ENCODE measurements at regions not wholly inside any gene's neighbourhood (a gene's known extent, or its start where the extent isn't known, plus 50 kb on each side); places are given as distances from the start of the nearest gene placed in this dataset.

DNA sequence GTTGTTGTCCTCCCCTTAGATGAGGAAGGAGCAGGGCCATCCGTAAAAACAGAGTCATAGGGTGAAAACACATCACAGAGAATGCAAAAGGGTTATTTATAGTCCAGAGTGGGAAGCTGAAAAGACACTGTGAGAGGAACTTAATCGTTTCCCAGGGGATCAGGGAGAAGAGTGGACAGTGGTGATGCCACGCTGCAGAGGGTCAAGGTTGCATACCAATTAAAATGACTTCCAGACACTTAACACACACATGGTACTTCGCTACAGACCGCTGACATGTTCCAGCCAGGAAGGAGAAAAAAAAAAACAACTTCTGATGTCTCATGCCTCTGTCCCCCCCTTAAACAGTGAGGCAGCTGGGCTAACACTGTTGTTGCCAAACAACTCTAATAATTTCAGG, 713.8 kb upstream of the RBFOX1 start:
- 62 to 67% methylated on average over 5 of the region's 5 CpGs for WGBS, 2 donors
- no peaks in the 10 kb centered on the region for H3K9me3 ChIP-seq (ENCODE audit: control insufficient read depth in 2 of 2, insufficient read depth in 1 of 2, low read depth in 1 of 2, low read length in 1 of 2)
- H3K27me3 ChIP-seq (ENCODE audit: control insufficient read depth in 1 of 2, insufficient read depth in 2 of 2, low read length in 2 of 2): no peaks in the 10 kb centered on the region
- H3K27ac ChIP-seq (ENCODE audit: low read depth in 2 of 2, low read length in 1 of 2): no peak overlapping the region
- no peaks in the 10 kb centered on the region for H3K4me1 ChIP-seq (ENCODE audit: control insufficient read depth in 2 of 2, insufficient read depth in 2 of 2, low read length in 1 of 2)
- H3K36me3 ChIP-seq (ENCODE audit: control insufficient read depth in 2 of 2, insufficient read depth in 2 of 2, low read length in 1 of 2): no peaks in the 10 kb centered on the region
- H3K4me3 ChIP-seq (ENCODE audit: low read depth in 1 of 2, low read length in 2 of 2): no peak overlapping the region

DNA sequence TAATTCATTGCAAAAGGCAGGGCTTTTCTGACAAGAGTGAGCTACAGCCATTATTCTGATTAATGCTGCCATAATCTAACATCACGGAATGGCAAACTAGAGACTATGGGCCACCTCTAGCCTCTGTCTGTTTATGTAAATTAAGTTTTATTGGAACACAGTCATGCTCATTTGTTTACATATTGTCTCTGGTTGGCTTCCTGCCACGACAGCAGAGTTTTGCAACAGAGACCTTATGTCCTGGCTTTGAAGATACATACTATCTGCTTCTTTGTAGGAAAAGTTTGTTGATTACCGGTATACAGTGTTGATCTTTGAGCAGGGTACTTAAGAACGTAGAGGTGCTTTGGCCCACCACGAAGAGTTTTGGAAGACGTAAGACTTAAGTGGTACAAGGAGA, 715.9 kb upstream of the RBFOX1 start:
- H3K36me3 ChIP-seq (ENCODE audit: control insufficient read depth in 2 of 2, insufficient read depth in 2 of 2, low read length in 1 of 2): no peaks in the 10 kb centered on the region

DNA sequence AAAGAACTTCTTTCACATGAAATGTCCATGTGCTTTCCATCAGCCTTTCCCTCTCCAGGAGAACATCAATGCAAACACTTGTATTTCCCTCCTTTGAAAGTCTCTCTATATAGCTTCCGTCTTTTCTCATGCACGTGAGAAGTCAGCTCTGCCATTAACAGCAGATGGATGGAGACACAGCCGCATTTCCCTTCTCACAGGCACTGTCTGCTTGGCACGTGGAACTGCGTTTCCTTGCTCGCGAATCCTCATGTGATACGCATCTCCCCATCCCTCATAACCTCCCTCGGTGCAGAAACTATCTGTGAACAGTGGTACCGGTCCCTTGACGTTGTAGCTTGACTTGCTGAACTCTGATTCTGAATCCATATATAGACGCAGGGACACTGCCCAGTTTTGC, 717.0 kb upstream of the RBFOX1 start:
- Histone ChIP-seq H3K27ac (ENCODE audit: low read depth in 2 of 2, low read length in 1 of 2) (no peak overlapping the region), H3K36me3 (ENCODE audit: control insufficient read depth in 2 of 2, insufficient read depth in 2 of 2, low read length in 1 of 2) (no peaks in the 10 kb centered on the region), H3K4me1 (ENCODE audit: control insufficient read depth in 2 of 2, insufficient read depth in 2 of 2, low read length in 1 of 2) (no peaks in the 10 kb centered on the region), H3K27me3 (ENCODE audit: control insufficient read depth in 1 of 2, insufficient read depth in 2 of 2, low read length in 2 of 2) (no peaks in the 10 kb centered on the region), H3K9me3 (ENCODE audit: control insufficient read depth in 2 of 2, insufficient read depth in 1 of 2, low read depth in 1 of 2, low read length in 1 of 2) (peaks cover 0 to 2% of the 10 kb centered on the region in 2 donors), H3K4me3 (ENCODE audit: low read depth in 1 of 2, low read length in 2 of 2) (no peak overlapping the region)
- 79 to 80% methylated on average over 12 of the region's 12 CpGs for WGBS, 2 donors

More for the DNA sequence above, 715.9 kb upstream of the RBFOX1 start:
- WGBS, 2 donors: 59 to 61% methylated on average over 6 of the region's 6 CpGs
- no peak overlapping the region for H3K27ac ChIP-seq (ENCODE audit: low read depth in 2 of 2, low read length in 1 of 2)
- H3K4me3 ChIP-seq (ENCODE audit: low read depth in 1 of 2, low read length in 2 of 2): no peak overlapping the region
- H3K4me1 ChIP-seq (ENCODE audit: control insufficient read depth in 2 of 2, insufficient read depth in 2 of 2, low read length in 1 of 2): no peaks in the 10 kb centered on the region
- H3K9me3 ChIP-seq (ENCODE audit: control insufficient read depth in 2 of 2, insufficient read depth in 1 of 2, low read depth in 1 of 2, low read length in 1 of 2): peaks cover 0 to 2% of the 10 kb centered on the region in 2 donors
- no peaks in the 10 kb centered on the region for H3K27me3 ChIP-seq (ENCODE audit: control insufficient read depth in 1 of 2, insufficient read depth in 2 of 2, low read length in 2 of 2)

DNA sequence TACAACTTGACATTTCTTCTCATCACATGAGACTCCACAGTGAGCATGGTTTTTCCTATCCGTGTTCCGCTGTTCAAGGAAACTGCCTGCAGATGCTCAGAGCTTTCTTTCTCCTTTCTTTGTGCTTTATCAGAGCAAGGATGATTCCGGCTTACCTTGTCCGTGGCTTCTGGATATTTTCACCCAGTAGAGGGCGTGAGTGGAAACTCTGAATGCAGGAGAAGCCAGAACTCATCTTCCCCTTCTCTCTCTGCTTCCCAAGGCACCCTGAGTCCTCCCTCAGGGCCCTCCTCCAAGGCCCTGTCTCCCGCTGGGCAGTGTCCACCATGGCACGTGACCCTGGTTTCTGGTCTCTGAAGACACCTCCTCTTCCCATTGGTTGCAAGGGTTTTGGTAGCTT, 721.1 kb upstream of the RBFOX1 start:
- no peaks in the 10 kb centered on the region for H3K27me3 ChIP-seq (ENCODE audit: control insufficient read depth in 1 of 2, insufficient read depth in 2 of 2, low read length in 2 of 2)
- 54 to 62% methylated on average over 7 of the region's 7 CpGs for WGBS, 2 donors
- H3K4me1 ChIP-seq (ENCODE audit: control insufficient read depth in 2 of 2, insufficient read depth in 2 of 2, low read length in 1 of 2): no peaks in the 10 kb centered on the region
- no peak overlapping the region for H3K27ac ChIP-seq (ENCODE audit: low read depth in 2 of 2, low read length in 1 of 2)
- H3K36me3 ChIP-seq (ENCODE audit: control insufficient read depth in 2 of 2, insufficient read depth in 2 of 2, low read length in 1 of 2): no peaks in the 10 kb centered on the region
- no peak overlapping the region for H3K4me3 ChIP-seq (ENCODE audit: low read depth in 1 of 2, low read length in 2 of 2)
- H3K9me3 ChIP-seq (ENCODE audit: control insufficient read depth in 2 of 2, insufficient read depth in 1 of 2, low read depth in 1 of 2, low read length in 1 of 2): peaks cover 0 to 2% of the 10 kb centered on the region in 2 donors

DNA sequence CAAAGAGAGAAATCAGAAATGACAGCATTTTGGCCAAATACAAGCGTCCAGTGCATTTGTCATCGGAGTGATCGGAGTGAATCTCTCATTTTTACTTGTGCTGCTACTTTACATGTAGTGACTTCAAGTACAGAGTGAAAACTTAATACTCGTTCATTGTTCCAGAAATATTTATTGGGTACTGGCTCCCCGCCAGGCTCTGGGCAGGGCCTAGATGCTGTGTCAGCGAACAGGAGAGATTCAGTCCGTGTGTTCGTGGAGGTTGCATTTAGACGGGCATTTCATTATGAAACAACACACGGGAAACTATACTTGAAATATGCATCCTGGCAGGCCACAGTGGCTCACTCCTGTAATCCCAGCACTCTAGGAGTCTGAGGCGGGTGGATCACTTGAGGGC, 727.2 kb upstream of the RBFOX1 start:
- H3K27ac ChIP-seq (ENCODE audit: low read depth in 2 of 2, low read length in 1 of 2): no peak overlapping the region
- no peaks in the 10 kb centered on the region for H3K9me3 ChIP-seq (ENCODE audit: control insufficient read depth in 2 of 2, insufficient read depth in 1 of 2, low read depth in 1 of 2, low read length in 1 of 2)
- H3K27me3 ChIP-seq (ENCODE audit: control insufficient read depth in 1 of 2, insufficient read depth in 2 of 2, low read length in 2 of 2): no peaks in the 10 kb centered on the region
- WGBS, 2 donors: 63 to 66% methylated on average over 11 of the region's 11 CpGs
- H3K36me3 ChIP-seq (ENCODE audit: control insufficient read depth in 2 of 2, insufficient read depth in 2 of 2, low read length in 1 of 2): no peaks in the 10 kb centered on the region
- H3K4me3 ChIP-seq (ENCODE audit: low read depth in 1 of 2, low read length in 2 of 2): no peak overlapping the region
- no peaks in the 10 kb centered on the region for H3K4me1 ChIP-seq (ENCODE audit: control insufficient read depth in 2 of 2, insufficient read depth in 2 of 2, low read length in 1 of 2)

DNA sequence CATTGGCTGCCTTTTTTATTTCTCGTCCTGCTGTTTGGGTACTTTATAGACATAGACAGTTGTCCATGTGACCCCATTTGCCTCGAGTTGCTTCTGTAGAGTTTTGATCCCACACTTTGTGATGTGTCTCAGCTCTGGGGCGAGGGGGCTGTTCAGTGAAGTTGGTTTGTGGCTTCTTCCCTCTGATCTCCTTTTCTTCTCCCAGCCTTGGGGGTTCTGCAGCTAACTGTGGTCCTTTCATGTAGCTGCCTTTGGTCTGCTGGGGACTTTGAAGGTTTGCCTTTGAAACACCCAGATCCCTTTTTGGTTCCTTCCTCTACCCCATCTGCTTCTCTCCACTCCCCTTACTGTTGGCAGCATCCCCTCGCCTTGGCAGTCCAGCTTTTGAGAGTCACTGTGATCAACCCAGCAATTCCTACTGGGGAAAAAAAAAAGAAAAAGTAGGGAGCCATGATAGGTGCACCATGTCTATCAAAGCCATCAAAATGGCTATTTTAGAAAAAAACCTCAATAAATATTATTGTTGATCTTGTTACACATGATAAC, 728.8 kb upstream of the RBFOX1 start:
- Histone ChIP-seq H3K27me3 (ENCODE audit: control insufficient read depth in 1 of 2, insufficient read depth in 2 of 2, low read length in 2 of 2) (no peaks in the 10 kb centered on the region), H3K9me3 (ENCODE audit: control insufficient read depth in 2 of 2, insufficient read depth in 1 of 2, low read depth in 1 of 2, low read length in 1 of 2) (no peaks in the 10 kb centered on the region), H3K4me3 (ENCODE audit: low read depth in 1 of 2, low read length in 2 of 2) (no peak overlapping the region), H3K36me3 (ENCODE audit: control insufficient read depth in 2 of 2, insufficient read depth in 2 of 2, low read length in 1 of 2) (no peaks in the 10 kb centered on the region), H3K4me1 (ENCODE audit: control insufficient read depth in 2 of 2, insufficient read depth in 2 of 2, low read length in 1 of 2) (no peaks in the 10 kb centered on the region), H3K27ac (ENCODE audit: low read depth in 2 of 2, low read length in 1 of 2) (no peak overlapping the region)
- 46 to 52% methylated on average over 4 of the region's 4 CpGs for WGBS, 2 donors

DNA sequence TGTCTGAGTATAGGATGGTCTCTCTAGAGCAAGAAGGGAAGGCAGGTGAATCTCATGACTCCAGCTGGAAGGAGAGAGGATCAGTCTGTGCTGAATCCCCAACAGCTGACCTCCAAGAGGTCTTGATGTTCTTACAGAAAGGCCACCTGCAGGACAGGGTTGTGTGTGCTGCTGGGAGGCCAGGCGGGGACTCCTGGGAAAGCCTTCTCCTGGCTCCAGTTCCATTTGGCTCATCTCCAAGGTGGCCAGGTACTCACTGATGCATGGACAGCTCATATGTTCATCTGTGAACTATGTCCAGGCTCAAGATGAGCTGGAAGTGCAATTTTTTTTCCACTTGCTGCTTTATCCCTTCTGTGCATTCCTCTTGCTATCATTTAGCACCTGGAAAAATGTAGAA, 730.2 kb upstream of the RBFOX1 start:
- Histone ChIP-seq H3K4me1 (ENCODE audit: control insufficient read depth in 2 of 2, insufficient read depth in 2 of 2, low read length in 1 of 2) (no peaks in the 10 kb centered on the region), H3K9me3 (ENCODE audit: control insufficient read depth in 2 of 2, insufficient read depth in 1 of 2, low read depth in 1 of 2, low read length in 1 of 2) (no peaks in the 10 kb centered on the region), H3K27me3 (ENCODE audit: control insufficient read depth in 1 of 2, insufficient read depth in 2 of 2, low read length in 2 of 2) (no peaks in the 10 kb centered on the region), H3K4me3 (ENCODE audit: low read depth in 1 of 2, low read length in 2 of 2) (no peak overlapping the region), H3K36me3 (ENCODE audit: control insufficient read depth in 2 of 2, insufficient read depth in 2 of 2, low read length in 1 of 2) (no peaks in the 10 kb centered on the region), H3K27ac (ENCODE audit: low read depth in 2 of 2, low read length in 1 of 2) (no peak overlapping the region)
- 64 to 73% methylated on average over 1 of the region's 1 CpG for WGBS, 2 donors

DNA sequence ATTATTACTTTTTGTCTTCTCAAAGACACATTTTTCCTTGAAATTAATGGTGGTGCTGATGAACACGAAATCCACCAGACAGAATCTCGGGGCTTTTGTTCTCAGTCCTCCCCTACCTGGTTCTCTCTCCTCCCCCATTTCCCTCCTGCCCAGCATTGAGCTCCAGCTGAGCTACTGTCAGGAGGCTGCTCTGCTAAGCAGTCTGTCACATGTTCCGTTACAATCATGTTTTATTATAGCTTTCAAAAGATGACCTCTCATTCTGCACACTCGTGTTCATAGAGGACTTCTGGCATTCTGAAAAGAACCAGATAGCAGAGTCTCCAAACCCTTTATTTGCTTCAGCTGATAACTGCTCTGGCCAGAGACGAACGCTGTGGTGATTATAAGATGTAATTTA, 732.5 kb upstream of the RBFOX1 start:
- Histone ChIP-seq H3K9me3 (ENCODE audit: control insufficient read depth in 2 of 2, insufficient read depth in 1 of 2, low read depth in 1 of 2, low read length in 1 of 2) (no peaks in the 10 kb centered on the region), H3K27ac (ENCODE audit: low read depth in 2 of 2, low read length in 1 of 2) (no peak overlapping the region), H3K4me3 (ENCODE audit: low read depth in 1 of 2, low read length in 2 of 2) (no peak overlapping the region), H3K36me3 (ENCODE audit: control insufficient read depth in 2 of 2, insufficient read depth in 2 of 2, low read length in 1 of 2) (no peaks in the 10 kb centered on the region), H3K4me1 (ENCODE audit: control insufficient read depth in 2 of 2, insufficient read depth in 2 of 2, low read length in 1 of 2) (no peaks in the 10 kb centered on the region), H3K27me3 (ENCODE audit: control insufficient read depth in 1 of 2, insufficient read depth in 2 of 2, low read length in 2 of 2) (no peaks in the 10 kb centered on the region)
- 32 to 34% methylated on average over 6 of the region's 6 CpGs for WGBS, 2 donors

DNA sequence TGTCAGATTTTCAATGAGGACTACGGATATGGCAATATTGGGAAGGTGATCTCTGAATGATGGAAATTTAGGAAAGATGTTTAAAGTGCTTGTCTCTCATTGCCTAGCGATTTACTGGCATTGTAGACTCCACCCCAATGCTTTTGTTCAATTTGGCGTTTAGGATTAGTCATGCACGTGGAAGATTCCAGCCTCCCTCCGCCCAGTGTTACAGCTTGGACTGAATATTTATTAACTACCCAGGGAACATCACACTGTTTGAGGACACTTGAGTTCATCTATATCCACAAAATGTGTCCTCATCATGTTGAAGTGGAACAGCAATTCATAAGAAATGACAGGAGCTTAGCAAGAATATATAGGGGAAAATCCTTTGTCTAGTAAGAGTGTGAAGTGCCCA, 738.8 kb upstream of the RBFOX1 start:
- WGBS, 2 donors: 61 to 62% methylated on average over 5 of the region's 5 CpGs

DNA sequence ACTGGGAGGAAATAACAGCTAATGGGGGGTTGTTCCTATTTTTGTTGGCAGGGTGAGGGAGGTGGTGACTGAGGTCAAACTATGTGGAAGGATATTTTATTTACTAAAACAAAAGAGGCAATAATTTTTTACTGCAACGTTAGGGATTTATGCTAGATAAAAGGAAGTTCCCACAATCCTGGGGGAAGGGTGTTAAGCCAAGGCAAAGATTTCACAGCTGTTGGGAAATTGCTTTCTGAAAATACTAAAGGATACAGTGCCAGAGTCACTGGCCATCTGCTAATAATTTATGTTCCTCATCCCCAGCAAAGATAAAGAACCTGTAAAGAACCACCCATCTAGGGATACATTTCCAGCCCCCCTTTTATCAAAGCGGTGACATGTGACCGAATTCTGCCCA, 756.0 kb upstream of the RBFOX1 start:
- no peaks in the 10 kb centered on the region for H3K36me3 ChIP-seq (ENCODE audit: control insufficient read depth in 2 of 2, insufficient read depth in 2 of 2, low read length in 1 of 2)
- WGBS, 2 donors: 57 to 64% methylated on average over 3 of the region's 3 CpGs
- H3K4me1 ChIP-seq (ENCODE audit: control insufficient read depth in 2 of 2, insufficient read depth in 2 of 2, low read length in 1 of 2): no peaks in the 10 kb centered on the region
- no peaks in the 10 kb centered on the region for H3K9me3 ChIP-seq (ENCODE audit: control insufficient read depth in 2 of 2, insufficient read depth in 1 of 2, low read depth in 1 of 2, low read length in 1 of 2)
- no peak overlapping the region for H3K27ac ChIP-seq (ENCODE audit: low read depth in 2 of 2, low read length in 1 of 2)
- H3K27me3 ChIP-seq (ENCODE audit: control insufficient read depth in 1 of 2, insufficient read depth in 2 of 2, low read length in 2 of 2): no peaks in the 10 kb centered on the region
- H3K4me3 ChIP-seq (ENCODE audit: low read depth in 1 of 2, low read length in 2 of 2): no peak overlapping the region

More for the DNA sequence above, 738.8 kb upstream of the RBFOX1 start:
- no peaks in the 10 kb centered on the region for H3K27me3 ChIP-seq (ENCODE audit: control insufficient read depth in 1 of 2, insufficient read depth in 2 of 2, low read length in 2 of 2)
- H3K4me3 ChIP-seq (ENCODE audit: low read depth in 1 of 2, low read length in 2 of 2): no peak overlapping the region
- no peaks in the 10 kb centered on the region for H3K9me3 ChIP-seq (ENCODE audit: control insufficient read depth in 2 of 2, insufficient read depth in 1 of 2, low read depth in 1 of 2, low read length in 1 of 2)
- H3K4me1 ChIP-seq (ENCODE audit: control insufficient read depth in 2 of 2, insufficient read depth in 2 of 2, low read length in 1 of 2): no peaks in the 10 kb centered on the region
- no peak overlapping the region for H3K27ac ChIP-seq (ENCODE audit: low read depth in 2 of 2, low read length in 1 of 2)
- no peaks in the 10 kb centered on the region for H3K36me3 ChIP-seq (ENCODE audit: control insufficient read depth in 2 of 2, insufficient read depth in 2 of 2, low read length in 1 of 2)

Measured in esophagus (tissue), 2 donors.